ENCODE measurements at regions not wholly inside any gene's neighbourhood (a gene's known extent, or its start where the extent isn't known, plus 50 kb on each side); places are given as distances from the start of the nearest gene placed in this dataset.

- H3K36me3 ChIP-seq, result no peaks in the 10 kb centered on the region
- intact Hi-C loops (cut with DNase I), result loop anchor here in 1 of 2 donors (10.0 kb wide), 2 partner anchors 135 to 395 kb away; no protein-coding TSS in a partner anchor
- DNase-seq (peak in 1 of 3 donors; percentile 40), ATAC-seq (peak; percentile 21 to 43 (median 32))
- peaks cover 0 to 76% (median 31%) of the 10 kb centered on the region in 4 donors for H3K4me1 ChIP-seq
- H3K27me3 ChIP-seq, result no peaks in the 10 kb centered on the region
- no peaks in the 10 kb centered on the region for H3K9me3 ChIP-seq
- H3K27ac ChIP-seq, result peak overlapping the region in 2 of 3 donors; percentile 72 to 80
- WGBS (ENCODE audit: insufficient coverage, low coverage, low lambda C conversion rate, missing lambda C conversion rate), result 33% methylated on average over 6 of the region's 7 CpGs
- TF ChIP-seq CTCF (IDR thresholded peaks at IDR 0.05) (no peak), POLR2A (IDR thresholded peaks at IDR 0.05) (no peak)
- peak overlapping the region in 1 of 3 donors; percentile 16 for H3K4me3 ChIP-seq
These were observed 75.3 kb upstream of the WDR26 start for GRCh38 chr1:224509907-224510306.

GRCh38 chr1:224510880-224511645 is 76.5 kb upstream of the WDR26 start:
- Histone ChIP-seq H3K4me1 (peaks cover 0 to 68% (median 27%) of the 10 kb centered on the region in 4 donors), H3K27ac (peak overlapping the region in 1 of 3 donors; percentile 72), H3K36me3 (no peaks in the 10 kb centered on the region), H3K9me3 (no peaks in the 10 kb centered on the region), H3K27me3 (no peaks in the 10 kb centered on the region), H3K4me3 (no peak overlapping the region)
- no peak for TF ChIP-seq POLR2A (IDR thresholded peaks at IDR 0.05)
- no peak for TF ChIP-seq CTCF (IDR thresholded peaks at IDR 0.05)
- WGBS (ENCODE audit: insufficient coverage, low coverage, low lambda C conversion rate, missing lambda C conversion rate), result 80% methylated on average over 4 of the region's 4 CpGs
- ATAC-seq (no peak), DNase-seq (no peak)
- intact Hi-C loops (cut with DNase I), result loop anchor here in 1 of 2 donors (10.0 kb wide), 2 partner anchors 134 to 394 kb away; no protein-coding TSS in a partner anchor

- intact Hi-C loops (cut with DNase I), result loop anchor here in 1 of 2 donors (10.0 kb wide), 2 partner anchors 132 to 392 kb away; no protein-coding TSS in a partner anchor
- no peaks in the 10 kb centered on the region for H3K9me3 ChIP-seq
- WGBS (ENCODE audit: insufficient coverage, low coverage, low lambda C conversion rate, missing lambda C conversion rate), result 36% methylated on average over 5 of the region's 5 CpGs
- DNase-seq (peak; percentile 40 to 82 (median 71)), ATAC-seq (peak; percentile 74 to 85 (median 75))
- H3K4me1 ChIP-seq, result peaks cover 0 to 52% (median 19%) of the 10 kb centered on the region in 4 donors
- H3K27ac ChIP-seq, result peak overlapping the region; percentile 9 to 72 (median 71)
- no peaks in the 10 kb centered on the region for H3K36me3 ChIP-seq
- TF ChIP-seq POLR2A (IDR thresholded peaks at IDR 0.05) (no peak), CTCF (IDR thresholded peaks at IDR 0.05) (no peak)
- no peak overlapping the region for H3K4me3 ChIP-seq
- H3K27me3 ChIP-seq, result no peaks in the 10 kb centered on the region
These were observed 78.1 kb upstream of the WDR26 start for GRCh38 chr1:224512600-224513151.

GRCh38 chr1:224513383-224513782 is 78.8 kb upstream of the WDR26 start:
- H3K4me3 ChIP-seq, result no peak overlapping the region
- no peak for TF ChIP-seq POLR2A (IDR thresholded peaks at IDR 0.05)
- no peak for TF ChIP-seq CTCF (IDR thresholded peaks at IDR 0.05)
- peak in 1 of 3 donors; percentile 57 for DNase-seq
- H3K36me3 ChIP-seq, result no peaks in the 10 kb centered on the region
- H3K27me3 ChIP-seq, result no peaks in the 10 kb centered on the region
- H3K9me3 ChIP-seq, result no peaks in the 10 kb centered on the region
- peaks cover 0 to 45% (median 16%) of the 10 kb centered on the region in 4 donors for H3K4me1 ChIP-seq
- intact Hi-C loops (cut with DNase I), result loop anchor here in 1 of 2 donors (10.0 kb wide), 2 partner anchors 131 to 391 kb away; no protein-coding TSS in a partner anchor
- H3K27ac ChIP-seq, result peak overlapping the region in 2 of 3 donors; percentile 49 to 72
- WGBS (ENCODE audit: insufficient coverage, low coverage, low lambda C conversion rate, missing lambda C conversion rate), result 26% methylated on average over 6 of the region's 6 CpGs
- peak; percentile 1 to 36 (median 19) for ATAC-seq
